Activated CD8-positive, alpha-beta T cell treated with anti-CD3 and anti-CD28 coated beads for 36 hours (primary cell): ENCODE measurements at regions not wholly inside any gene's neighbourhood (a gene's known extent, or its start where the extent isn't known, plus 50 kb on each side); places are given as distances from the start of the nearest gene placed in this dataset.

Experiments
- ATAC-seq: fragments of 200-7000 bp; cut with Tn5 transposase; one replicate; pipeline ENCODE4 v1.10.0; 2021; ENCODE audit warnings: mild to moderate bottlenecking, moderate library complexity
- CTCF ChIA-PET: fragments of 350-600 bp; sonication (Branson Sonifier 250); formaldehyde crosslinking; loops from one replicate; lab custom pipeline; 2021; ENCODE audit warnings: antibody characterized with exemption; lab: Charles Lee
- POLR2A ChIA-PET: fragments of 350-600 bp; sonication (Branson Sonifier 250); formaldehyde crosslinking; loops from one replicate; lab custom pipeline; 2021; ENCODE audit warnings: antibody characterized with exemption; lab: Charles Lee
- DNase-seq: peaks from one replicate; pipeline ENCODE4 v3.0.0-alpha.2; 2020
- H3K27ac Mint-ChIP-seq: one replicate; pipeline ENCODE4 v1.8.0; 2021; ENCODE audit warnings: mild to moderate bottlenecking, mixed read lengths
- H3K27me3 Mint-ChIP-seq: one replicate; pipeline ENCODE4 v1.8.0; 2021; ENCODE audit warnings: mixed read lengths
- H3K36me3 Mint-ChIP-seq: one replicate; pipeline ENCODE4 v1.8.0; 2021; ENCODE audit warnings: low read depth, mixed read lengths
- H3K4me1 Mint-ChIP-seq: one replicate; pipeline ENCODE4 v1.8.0; 2021; ENCODE audit warnings: low read depth, mixed read lengths
- H3K4me3 Mint-ChIP-seq: one replicate; pipeline ENCODE4 v1.8.0; 2021; ENCODE audit warnings: mild to moderate bottlenecking, moderate library complexity, mixed read lengths
- H3K9me3 Mint-ChIP-seq: one replicate; pipeline ENCODE4 v1.8.0; 2021; ENCODE audit warnings: mixed read lengths
- intact Hi-C: fragments of 100-400 bp; cut with micrococcal nuclease; formaldehyde crosslinking; loops from one replicate; pipeline ENCODE4 v1.10.0; 2022
- TF ChIP-seq, protein P1 (sequence below): fragments of 200-600 bp; IDR thresholded peaks from one replicate; pipeline ENCODE4 v1.8.0; 2022; ENCODE audit warnings: antibody characterized with exemption, mild to moderate bottlenecking

DNA sequence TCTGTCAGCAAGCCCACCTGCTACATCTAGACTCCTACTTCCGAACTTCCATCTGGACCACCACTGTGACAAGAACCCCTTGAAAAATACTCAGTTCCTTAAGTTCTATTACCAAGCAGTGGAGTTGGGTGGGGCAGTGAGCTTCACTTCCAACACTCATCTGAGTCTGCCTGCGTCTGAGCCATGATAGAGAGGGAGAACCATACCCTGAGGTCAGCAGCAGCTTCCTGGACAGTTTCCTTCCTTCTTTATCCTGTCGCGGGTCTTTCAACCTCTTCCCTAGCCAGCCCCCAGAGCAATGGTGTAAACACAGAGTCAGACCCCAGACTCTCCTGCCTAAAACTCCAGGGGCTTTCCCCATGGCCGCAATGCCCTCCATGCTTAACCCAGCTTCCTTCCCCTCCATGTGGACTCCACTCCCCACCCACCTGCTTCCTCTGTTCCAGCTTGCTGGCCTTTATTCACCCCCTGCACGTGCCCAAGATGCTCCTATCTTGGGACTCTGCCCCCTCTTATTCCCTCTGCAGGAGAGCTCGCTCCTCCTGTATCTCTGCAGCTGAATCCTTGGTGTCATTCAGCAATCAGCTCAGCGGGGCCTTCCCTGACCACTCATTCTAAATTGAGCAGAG is 211.2 kb downstream of the SHQ1 start:
- Mint-ChIP-seq H3K4me3 (no peak overlapping the region), H3K36me3 (no peaks in the 10 kb centered on the region), H3K27ac (no peak overlapping the region), H3K4me1 (peaks cover 31% of the 10 kb centered on the region), H3K9me3 (peaks cover under 1% of the 10 kb centered on the region), H3K27me3 (peaks cover 14% of the 10 kb centered on the region)
- DNase-seq (no peak), ATAC-seq (no peak)
- TF ChIP-seq, protein P1, sequence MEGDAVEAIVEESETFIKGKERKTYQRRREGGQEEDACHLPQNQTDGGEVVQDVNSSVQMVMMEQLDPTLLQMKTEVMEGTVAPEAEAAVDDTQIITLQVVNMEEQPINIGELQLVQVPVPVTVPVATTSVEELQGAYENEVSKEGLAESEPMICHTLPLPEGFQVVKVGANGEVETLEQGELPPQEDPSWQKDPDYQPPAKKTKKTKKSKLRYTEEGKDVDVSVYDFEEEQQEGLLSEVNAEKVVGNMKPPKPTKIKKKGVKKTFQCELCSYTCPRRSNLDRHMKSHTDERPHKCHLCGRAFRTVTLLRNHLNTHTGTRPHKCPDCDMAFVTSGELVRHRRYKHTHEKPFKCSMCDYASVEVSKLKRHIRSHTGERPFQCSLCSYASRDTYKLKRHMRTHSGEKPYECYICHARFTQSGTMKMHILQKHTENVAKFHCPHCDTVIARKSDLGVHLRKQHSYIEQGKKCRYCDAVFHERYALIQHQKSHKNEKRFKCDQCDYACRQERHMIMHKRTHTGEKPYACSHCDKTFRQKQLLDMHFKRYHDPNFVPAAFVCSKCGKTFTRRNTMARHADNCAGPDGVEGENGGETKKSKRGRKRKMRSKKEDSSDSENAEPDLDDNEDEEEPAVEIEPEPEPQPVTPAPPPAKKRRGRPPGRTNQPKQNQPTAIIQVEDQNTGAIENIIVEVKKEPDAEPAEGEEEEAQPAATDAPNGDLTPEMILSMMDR: no peak
- CTCF ChIA-PET: interaction anchor here (0.9 to 2.1 kb wide), 3 partner anchors 9 to 30 kb away, joined by 3 to 6 read pairs (median 5); no protein-coding TSS in a partner anchor
- intact Hi-C loops: no loop called here
- POLR2A ChIA-PET: no interaction called here

DNA sequence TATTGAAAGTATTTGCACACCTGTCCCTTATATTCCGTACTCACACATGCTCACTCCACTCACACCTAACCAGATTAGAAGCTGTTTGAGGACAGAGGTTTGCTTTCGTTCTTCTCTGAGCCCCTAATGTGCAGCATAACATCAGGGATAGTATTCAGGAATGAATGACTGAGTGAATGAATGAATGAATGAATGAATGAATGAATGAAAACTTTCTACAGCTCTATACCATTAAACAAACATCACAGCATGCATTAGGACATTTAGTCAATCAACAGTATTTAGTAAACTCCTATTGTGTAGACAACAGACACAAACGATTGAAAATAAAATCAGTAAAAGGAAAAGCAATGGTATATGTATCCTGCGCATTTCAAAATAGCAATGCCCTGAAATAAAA is 212.7 kb downstream of the SHQ1 start:
- peaks cover 31% of the 10 kb centered on the region for H3K4me1 Mint-ChIP-seq
- TF ChIP-seq, protein P1: no peak
- DNase-seq (no peak), ATAC-seq (no peak)
- no peak overlapping the region for H3K4me3 Mint-ChIP-seq
- intact Hi-C loops: no loop called here
- no peaks in the 10 kb centered on the region for H3K36me3 Mint-ChIP-seq
- H3K9me3 Mint-ChIP-seq: peaks cover 6% of the 10 kb centered on the region
- H3K27ac Mint-ChIP-seq: no peak overlapping the region
- ChIA-PET POLR2A (interaction anchor here (0.6 to 0.9 kb wide), 2 partner anchors 67 to 188 kb away, joined by 3 read pairs; no protein-coding TSS in a partner anchor), CTCF (no interaction called here)
- H3K27me3 Mint-ChIP-seq: peaks cover 13% of the 10 kb centered on the region

GRCh38 chr3:72634128-72634527 is 214.1 kb downstream of the SHQ1 start:
- no peak overlapping the region for H3K4me3 Mint-ChIP-seq
- POLR2A ChIA-PET: interaction anchor here (1.0 kb wide), 1 partner anchor 152 kb away, joined by 4 read pairs; no protein-coding TSS in a partner anchor
- H3K36me3 Mint-ChIP-seq: no peaks in the 10 kb centered on the region
- peak; percentile 17 for DNase-seq
- intact Hi-C loops: no loop called here
- peak; percentile 84 for ATAC-seq
- CTCF ChIA-PET: interaction anchor here (0.9 kb wide), 1 partner anchor 32 kb away, joined by 3 read pairs; no protein-coding TSS in a partner anchor
- peak overlapping the region; percentile 72 for H3K27ac Mint-ChIP-seq
- H3K9me3 Mint-ChIP-seq: peaks cover 6% of the 10 kb centered on the region
- TF ChIP-seq, protein P1: no peak
- peaks cover 41% of the 10 kb centered on the region for H3K4me1 Mint-ChIP-seq
- H3K27me3 Mint-ChIP-seq: peaks cover 13% of the 10 kb centered on the region

- H3K4me1 Mint-ChIP-seq: peaks cover 47% of the 10 kb centered on the region
- TF ChIP-seq, protein P1: no peak
- H3K4me3 Mint-ChIP-seq: no peak overlapping the region
- POLR2A ChIA-PET: interaction anchor here (1.0 kb wide), 1 partner anchor 151 kb away, joined by 4 read pairs; no protein-coding TSS in a partner anchor
- CTCF ChIA-PET: interaction anchor here (0.9 kb wide), 1 partner anchor 32 kb away, joined by 3 read pairs; no protein-coding TSS in a partner anchor
- no peaks in the 10 kb centered on the region for H3K36me3 Mint-ChIP-seq
- peaks cover 11% of the 10 kb centered on the region for H3K27me3 Mint-ChIP-seq
- peak overlapping the region; percentile 76 for H3K27ac Mint-ChIP-seq
- intact Hi-C loops: no loop called here
- ATAC-seq: peak; percentile 40
- peaks cover 6% of the 10 kb centered on the region for H3K9me3 Mint-ChIP-seq
- peak; percentile 49 for DNase-seq
These were observed 214.7 kb downstream of the SHQ1 start for GRCh38 chr3:72633534-72633933.

DNA sequence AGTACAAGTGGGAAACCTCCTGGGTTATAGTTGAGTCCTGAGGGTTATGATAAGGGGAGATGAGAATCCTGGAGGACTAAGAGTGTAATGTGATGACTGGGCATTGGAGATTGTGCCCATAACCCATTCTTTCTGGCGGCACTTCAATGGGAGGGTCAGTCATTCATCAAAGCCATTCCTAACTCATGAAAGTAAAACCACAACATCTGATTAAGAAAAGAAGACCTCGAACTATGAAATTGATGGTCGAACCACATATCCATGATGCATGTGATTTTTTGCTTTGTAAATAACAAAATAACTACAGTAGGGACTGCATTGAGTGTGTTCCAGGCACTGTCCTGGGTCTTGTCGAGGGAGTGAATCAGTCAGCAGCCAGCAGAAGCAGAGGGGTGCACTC is 215.1 kb downstream of the SHQ1 start:
- intact Hi-C loops: no loop called here
- POLR2A ChIA-PET: no interaction called here
- ATAC-seq: no peak
- Mint-ChIP-seq H3K4me3 (no peak overlapping the region), H3K27me3 (peaks cover 8% of the 10 kb centered on the region), H3K36me3 (no peaks in the 10 kb centered on the region), H3K27ac (peak overlapping the region; percentile 76), H3K4me1 (peaks cover 51% of the 10 kb centered on the region), H3K9me3 (peaks cover 6% of the 10 kb centered on the region)
- TF ChIP-seq, protein P1: no peak
- no peak for DNase-seq
- CTCF ChIA-PET: no interaction called here
